Body of pancreas (tissue), 4 donors: ENCODE measurements at regions not wholly inside any gene's neighbourhood (a gene's known extent, or its start where the extent isn't known, plus 50 kb on each side); places are given as distances from the start of the nearest gene placed in this dataset. TPM values are rescaled to one million over a fixed set of nuclear protein-coding genes. Genes with fewer than 3 reads are reported as not detected.

Source experiments
- ATAC-seq: fragments of 150-250 bp; one replicate; pipeline ENCODE4 v1.9.1; 2016
- DNase-seq, 4 donors: peaks; one replicate each; pipeline ENCODE4 v3.0.0-alpha.2; 2019
- H3K27ac ChIP-seq, 4 donors: fragments of 200-600 bp; sonication (generic); 1 replicate in 3 of 4; 2 replicates in 1 of 4; pipeline versions ENCODE4 v1.5.1 to v1.6.1; 2016 to 2019; ENCODE audit warnings: mild to moderate bottlenecking in 1 of 4, mixed read lengths in 1 of 4, moderate library complexity in 1 of 4
- H3K27me3 ChIP-seq, 2 donors: fragments of 200-600 bp; sonication (generic); one replicate each; pipeline ENCODE4 v1.6.0; 2016; ENCODE audit warnings: mild to moderate bottlenecking in 1 of 2
- H3K36me3 ChIP-seq, 2 donors: fragments of 200-600 bp; sonication (generic); replicated peaks in 1 of 2; 2 replicates each; pipeline ENCODE4 v1.5.1; 2016; ENCODE audit warnings: low read depth in 2 of 2; ENCODE audit not compliant: insufficient read depth in 1 of 2
- H3K4me1 ChIP-seq: fragments of 200-600 bp; sonication (generic); one replicate; pipeline ENCODE4 v1.6.0; 2016
- H3K4me3 ChIP-seq, 2 donors: fragments of 200-600 bp; sonication (generic); 1 replicate in 1 of 2; 2 replicates in 1 of 2; pipeline ENCODE4 v1.5.1; 2016 to 2019
- H3K9me3 ChIP-seq, 3 donors: fragments of 200-600 bp; sonication (generic); 1 replicate in 2 of 3; 2 replicates in 1 of 3; pipeline ENCODE4 v1.5.1; 2016
- CTCF ChIP-seq, 7 experiments: fragments of 450-650 bp in 4 of 7; fragments of 200-600 bp in 3 of 7; sonication (generic) in 3 of 7; IDR thresholded peaks; one replicate each; pipeline ENCODE4 v1.5.1; 2016 to 2019; ENCODE audit warnings: antibody characterized with exemption in 7 of 7
- POLR2A ChIP-seq, 3 donors: fragments of 450-650 bp; IDR thresholded peaks; one replicate each; pipeline ENCODE4 v1.6.1; 2016; ENCODE audit warnings: antibody characterized with exemption in 3 of 3, mild to moderate bottlenecking in 2 of 3
- WGBS, 2 donors: methylation state at CpG; one replicate each; pipeline ENCODE4 v1.1.5; 2017; 5-methylcytosine and 5-hydroxymethylcytosine counted together
- intact Hi-C: fragments of 100-400 bp; cut with DNase I; formaldehyde crosslinking; loops from one replicate; pipeline ENCODE4 v1.15.1; 2023
- small RNA-seq: library from RNA; depleted of rRNA; stranded (forward); fragments of <200 nt; gene quantifications from one replicate; pipeline ENCODE3, GENCODE V24; 2016

GRCh38 chrX:76228499-76228898 lies 55.6 kb downstream of the PBDC1 start:
- DNase-seq, result no peak
- intact Hi-C loops, result no loop called here
- Histone ChIP-seq H3K27ac (no peak overlapping the region), H3K4me1 (no peaks in the 10 kb centered on the region), H3K4me3 (no peak overlapping the region), H3K27me3 (no peaks in the 10 kb centered on the region), H3K36me3 (no peaks in the 10 kb centered on the region), H3K9me3 (no peaks in the 10 kb centered on the region)
- 67 to 100% methylated on average over 1 of the region's 1 CpG for WGBS, 2 donors
- ATAC-seq, result no peak
- TF ChIP-seq CTCF (IDR thresholded peaks at IDR 0.05), result no peak
- TF ChIP-seq POLR2A (IDR thresholded peaks at IDR 0.05), result no peak

- intact Hi-C loops, result no loop called here
- TF ChIP-seq CTCF (IDR thresholded peaks at IDR 0.05) (no peak), POLR2A (IDR thresholded peaks at IDR 0.05) (no peak)
- H3K4me3 ChIP-seq, result no peak overlapping the region
- H3K9me3 ChIP-seq, result no peaks in the 10 kb centered on the region
- DNase-seq (no peak), ATAC-seq (no peak)
- no peaks in the 10 kb centered on the region for H3K4me1 ChIP-seq
- 52 to 69% methylated on average over 2 of the region's 2 CpGs for WGBS, 2 donors
- no peak overlapping the region for H3K27ac ChIP-seq
- no peaks in the 10 kb centered on the region for H3K36me3 ChIP-seq
- H3K27me3 ChIP-seq, result no peaks in the 10 kb centered on the region
Measured at GRCh38 chrX:76248901-76249300, 76.0 kb downstream of the PBDC1 start.

DNA sequence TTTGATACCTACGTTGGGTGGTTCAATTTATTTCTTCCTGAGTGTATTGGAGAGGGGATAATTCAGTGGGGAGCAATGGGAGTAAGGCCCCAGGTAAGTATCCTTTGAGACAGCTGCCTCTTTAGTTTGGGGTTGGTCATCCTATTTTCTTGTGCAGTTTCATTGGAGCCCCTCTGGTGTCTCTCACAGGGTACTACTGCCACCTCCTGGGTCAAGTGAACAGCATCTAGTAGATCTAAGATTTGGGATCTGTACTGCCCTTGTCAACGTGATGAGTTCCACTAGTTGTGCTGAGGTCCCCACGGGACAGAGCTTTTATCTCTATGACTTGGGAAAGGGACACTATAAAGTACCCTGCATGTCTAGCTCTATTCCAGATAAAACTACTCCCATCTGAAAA lies 80.6 kb downstream of the PBDC1 start:
- peak in 3 of 4 donors; percentile 11 to 27 (median 23) for DNase-seq
- TF ChIP-seq CTCF (IDR thresholded peaks at IDR 0.05) (peak in 5 of 7 experiments; percentile 8 to 49 (median 34)), POLR2A (IDR thresholded peaks at IDR 0.05) (no peak)
- Histone ChIP-seq H3K27me3 (no peaks in the 10 kb centered on the region), H3K4me3 (no peak overlapping the region), H3K36me3 (no peaks in the 10 kb centered on the region), H3K27ac (no peak overlapping the region), H3K9me3 (no peaks in the 10 kb centered on the region), H3K4me1 (no peaks in the 10 kb centered on the region)
- WGBS, 2 donors, result 13 to 47% methylated on average over 2 to 3 of the region's 3 CpGs
- intact Hi-C loops, result no loop called here
- ATAC-seq, result no peak

DNA sequence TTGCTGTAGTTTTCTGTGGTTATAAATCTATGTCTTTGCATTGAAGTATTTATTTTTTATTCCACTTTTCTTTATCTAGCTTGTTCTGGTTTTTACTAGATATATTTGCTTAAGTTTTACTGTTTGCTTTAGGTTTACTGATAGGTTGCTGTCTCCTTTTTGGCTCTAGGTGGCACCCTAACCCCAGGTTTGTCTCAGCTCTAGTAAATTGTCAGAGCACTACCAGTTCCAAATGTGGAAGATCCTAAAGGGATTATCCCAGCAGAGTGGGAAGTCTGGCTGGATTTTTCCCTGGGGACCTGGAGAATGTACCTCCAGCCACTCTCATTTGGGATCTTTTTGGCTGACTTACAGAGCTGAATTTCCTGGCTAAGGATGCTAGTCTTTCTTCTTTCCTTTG lies 106.1 kb downstream of the PBDC1 start:
- H3K27ac ChIP-seq, result no peak overlapping the region

More for the DNA sequence above, 106.1 kb downstream of the PBDC1 start:
- Histone ChIP-seq H3K4me3 (no peak overlapping the region), H3K4me1 (no peaks in the 10 kb centered on the region), H3K9me3 (no peaks in the 10 kb centered on the region), H3K36me3 (no peaks in the 10 kb centered on the region), H3K27me3 (no peaks in the 10 kb centered on the region)
- intact Hi-C loops, result no loop called here
- TF ChIP-seq POLR2A (IDR thresholded peaks at IDR 0.05) (no peak), CTCF (IDR thresholded peaks at IDR 0.05) (peak; percentile 25 to 80 (median 61))
- ATAC-seq (no peak), DNase-seq (peak; percentile 30 to 61 (median 48))

Small RNAs in the stretch of these regions (small RNA-seq; reads per million reads assigned to genes)
- gene RNU6-867P, result not detected
